Right lobe of liver (tissue), 4 donors: ENCODE measurements at regions not wholly inside any gene's neighbourhood (a gene's known extent, or its start where the extent isn't known, plus 50 kb on each side); places are given as distances from the start of the nearest gene placed in this dataset.

Source experiments
- POLR2A ChIP-seq: fragments of 450-650 bp; IDR thresholded peaks from one replicate; pipeline ENCODE4 v1.6.1; 2017; ENCODE audit warnings: antibody characterized with exemption, mild to moderate bottlenecking
- TF ChIP-seq, protein P1 (sequence below), 4 donors: fragments of 200-600 bp in 3 of 4; fragments of 450-650 bp in 1 of 4; IDR thresholded peaks; one replicate each; pipeline versions ENCODE4 v1.5.1 to v1.8.0; 2016 to 2022; ENCODE audit warnings: antibody characterized with exemption in 4 of 4, mild to moderate bottlenecking in 2 of 4
- donor health status: DM: no; HTN: no; CAD: no.
- donor health status: DM: no; HTN: no; CAD: no.
- donor health status: DM: no; HTN: yes; CAD: no.

DNA sequence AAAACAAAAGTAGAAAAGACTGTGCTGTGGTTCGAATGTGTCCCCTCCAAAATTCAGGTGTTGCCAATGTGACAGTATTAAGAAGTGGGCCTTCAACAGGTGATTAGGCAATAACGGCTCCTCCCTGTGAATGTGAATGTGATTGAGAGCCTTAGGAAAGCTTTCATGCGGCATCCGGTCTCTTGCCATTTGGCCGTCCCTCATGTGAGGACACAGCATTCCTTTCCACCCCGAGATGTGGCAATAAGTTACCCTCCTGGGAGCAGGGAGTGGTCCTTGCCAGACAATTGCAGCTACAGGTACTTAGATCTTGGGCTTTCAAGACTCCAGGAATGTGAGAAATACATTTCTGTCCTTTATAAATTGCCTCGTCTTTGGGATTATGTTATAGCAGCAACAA is 129.3 kb downstream of the CPEB2 start:
- TF ChIP-seq, protein P1, sequence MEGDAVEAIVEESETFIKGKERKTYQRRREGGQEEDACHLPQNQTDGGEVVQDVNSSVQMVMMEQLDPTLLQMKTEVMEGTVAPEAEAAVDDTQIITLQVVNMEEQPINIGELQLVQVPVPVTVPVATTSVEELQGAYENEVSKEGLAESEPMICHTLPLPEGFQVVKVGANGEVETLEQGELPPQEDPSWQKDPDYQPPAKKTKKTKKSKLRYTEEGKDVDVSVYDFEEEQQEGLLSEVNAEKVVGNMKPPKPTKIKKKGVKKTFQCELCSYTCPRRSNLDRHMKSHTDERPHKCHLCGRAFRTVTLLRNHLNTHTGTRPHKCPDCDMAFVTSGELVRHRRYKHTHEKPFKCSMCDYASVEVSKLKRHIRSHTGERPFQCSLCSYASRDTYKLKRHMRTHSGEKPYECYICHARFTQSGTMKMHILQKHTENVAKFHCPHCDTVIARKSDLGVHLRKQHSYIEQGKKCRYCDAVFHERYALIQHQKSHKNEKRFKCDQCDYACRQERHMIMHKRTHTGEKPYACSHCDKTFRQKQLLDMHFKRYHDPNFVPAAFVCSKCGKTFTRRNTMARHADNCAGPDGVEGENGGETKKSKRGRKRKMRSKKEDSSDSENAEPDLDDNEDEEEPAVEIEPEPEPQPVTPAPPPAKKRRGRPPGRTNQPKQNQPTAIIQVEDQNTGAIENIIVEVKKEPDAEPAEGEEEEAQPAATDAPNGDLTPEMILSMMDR (IDR thresholded peaks at IDR 0.05): no peak
- TF ChIP-seq POLR2A: no peak
